ENCODE measurements at regions not wholly inside any gene's neighbourhood (a gene's known extent, or its start where the extent isn't known, plus 50 kb on each side); places are given as distances from the start of the nearest gene placed in this dataset.

GRCh38 chr6:165899611-165900010 is 236.6 kb upstream of the PDE10A start:
- TF ChIP-seq CTCF (IDR thresholded peaks at IDR 0.05) (no peak), EZH2phosphoT487 (IDR thresholded peaks at IDR 0.05) (no peak), EZH2 (IDR thresholded peaks at IDR 0.05) (no peak)
